ENCODE measurements at regions not wholly inside any gene's neighbourhood (a gene's known extent, or its start where the extent isn't known, plus 50 kb on each side); places are given as distances from the start of the nearest gene placed in this dataset.

DNA sequence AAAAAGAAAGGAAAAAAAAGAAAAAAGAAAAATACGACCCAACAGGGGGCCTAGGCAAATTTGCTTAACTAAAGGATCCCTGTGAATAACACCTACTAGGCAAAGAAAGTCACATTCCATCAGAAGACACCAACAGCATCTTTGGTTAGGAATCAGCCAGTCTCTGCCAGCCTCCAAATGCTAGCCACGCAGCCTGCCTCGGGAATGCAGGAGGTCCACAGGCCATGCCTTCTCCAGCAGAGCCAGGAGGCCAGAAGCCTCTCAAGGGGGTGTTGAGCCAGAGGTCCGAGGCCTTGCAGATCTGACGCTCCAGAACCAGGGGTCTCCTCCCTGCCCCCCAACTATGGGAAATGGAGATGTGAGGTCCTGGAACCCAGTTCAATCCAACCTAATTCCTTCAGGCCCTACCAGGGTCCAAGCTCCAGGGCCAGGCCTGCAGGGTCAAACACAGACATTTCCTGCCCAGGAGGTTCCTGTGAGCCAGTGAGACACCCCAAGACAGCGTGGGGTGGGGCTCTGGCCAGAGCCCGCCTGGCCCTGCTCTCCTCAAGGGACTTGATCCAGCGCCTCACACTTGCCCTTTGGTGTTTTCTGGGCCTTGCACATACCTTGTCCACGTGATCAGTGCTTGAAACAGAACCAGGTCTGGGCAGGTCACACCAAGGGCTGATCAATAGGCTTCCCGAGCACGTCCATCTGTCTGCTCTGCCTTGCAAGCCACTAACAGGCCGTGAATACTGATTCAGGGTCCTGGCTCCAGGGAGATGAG, 289.6 kb upstream of the ID2 start:
- H3K4me3 Mint-ChIP-seq = peak overlapping the region in 1 of 2 experiments; percentile 4; a peak in 1 of 5 replicates
- Histone ChIP-seq H2BK5ac (ENCODE audit: insufficient read length, low read length) (no peak overlapping the region), H3K56ac (ENCODE audit: insufficient read length, low read depth, low read length) (no peak overlapping the region), H4K20me1 (ENCODE audit: control insufficient read depth, insufficient read depth, insufficient read length) (no peaks in the 10 kb centered on the region), H3K4me1 (ENCODE audit: insufficient read depth, low read length) (peaks cover 6% of the 10 kb centered on the region; the same call in 1 of the 2 replicates), H3K18ac (ENCODE audit: insufficient read length, low read depth, low read length) (no peak overlapping the region), H3K23me2 (ENCODE audit: insufficient read length, low read depth, low read length, poor library complexity, severe bottlenecking) (no peaks in the 10 kb centered on the region), H4K91ac (ENCODE audit: insufficient read length, low read depth, low read length) (no peak overlapping the region), H2BK120ac (ENCODE audit: low read depth, low read length, poor library complexity, severe bottlenecking) (no peak overlapping the region), H3K14ac (ENCODE audit: insufficient read depth, low read length) (no peak overlapping the region), H3K79me2 (ENCODE audit: insufficient read depth, low read length) (0 out of 2 replicates have a peak, but pooled peaks cover 1% of the 10 kb centered on the region), H3K9ac (ENCODE audit: extremely low read depth, insufficient read length, low read length) (no peak overlapping the region), H3K4me2 (ENCODE audit: insufficient read depth, insufficient read length, low read length) (no peak overlapping the region), H2BK12ac (ENCODE audit: insufficient read length, low read depth, low read length) (no peak overlapping the region), H2AFZ (ENCODE audit: low read length) (no peak overlapping the region), H3T11ph (ENCODE audit: low read length) (no peak overlapping the region), H3K4ac (ENCODE audit: low read depth, low read length) (no peak overlapping the region), H3K27me3 (ENCODE audit: insufficient read depth, low read length) (no peaks in the 10 kb centered on the region), H2BK15ac (ENCODE audit: low read depth, low read length) (no peak overlapping the region), H3K23ac (ENCODE audit: insufficient read length, low read depth, low read length) (no peak overlapping the region), H2AK5ac (ENCODE audit: insufficient read length, low read length) (no peak overlapping the region), H4K8ac (replicated peaks; ENCODE audit: insufficient read length, low read depth, low read length) (no peak overlapping the region), H3K9me3 (ENCODE audit: control insufficient read depth, low read depth, low read length) (no peaks in the 10 kb centered on the region), H2BK20ac (ENCODE audit: low read depth, low read length, poor library complexity, severe bottlenecking) (no peak overlapping the region), H4K5ac (ENCODE audit: insufficient read length, low read depth, low read length) (no peak overlapping the region), H3K79me1 (ENCODE audit: insufficient read depth, low read depth, low read length, poor library complexity, severe bottlenecking) (no peaks in the 10 kb centered on the region), H3K27ac (ENCODE audit: insufficient read length, low read depth, low read length) (no peak overlapping the region)
- H3K9me3 Mint-ChIP-seq = no peaks in the 10 kb centered on the region; a peak in 1 of 5 replicates
- peaks cover 16% of the 10 kb centered on the region for H3K27me3 Mint-ChIP-seq (ENCODE audit: low read depth)
- DNase-seq = peak; percentile 68
- TF ChIP-seq, protein P1, sequence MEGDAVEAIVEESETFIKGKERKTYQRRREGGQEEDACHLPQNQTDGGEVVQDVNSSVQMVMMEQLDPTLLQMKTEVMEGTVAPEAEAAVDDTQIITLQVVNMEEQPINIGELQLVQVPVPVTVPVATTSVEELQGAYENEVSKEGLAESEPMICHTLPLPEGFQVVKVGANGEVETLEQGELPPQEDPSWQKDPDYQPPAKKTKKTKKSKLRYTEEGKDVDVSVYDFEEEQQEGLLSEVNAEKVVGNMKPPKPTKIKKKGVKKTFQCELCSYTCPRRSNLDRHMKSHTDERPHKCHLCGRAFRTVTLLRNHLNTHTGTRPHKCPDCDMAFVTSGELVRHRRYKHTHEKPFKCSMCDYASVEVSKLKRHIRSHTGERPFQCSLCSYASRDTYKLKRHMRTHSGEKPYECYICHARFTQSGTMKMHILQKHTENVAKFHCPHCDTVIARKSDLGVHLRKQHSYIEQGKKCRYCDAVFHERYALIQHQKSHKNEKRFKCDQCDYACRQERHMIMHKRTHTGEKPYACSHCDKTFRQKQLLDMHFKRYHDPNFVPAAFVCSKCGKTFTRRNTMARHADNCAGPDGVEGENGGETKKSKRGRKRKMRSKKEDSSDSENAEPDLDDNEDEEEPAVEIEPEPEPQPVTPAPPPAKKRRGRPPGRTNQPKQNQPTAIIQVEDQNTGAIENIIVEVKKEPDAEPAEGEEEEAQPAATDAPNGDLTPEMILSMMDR (conservative IDR thresholded peaks at IDR 0.05) = no peak
- peaks cover 25 to 28% of the 10 kb centered on the region in 2 experiments for H3K4me1 Mint-ChIP-seq
- no CpG with 5 or more reads among the region's 12 CpGs for WGBS (ENCODE audit: extremely low coverage, insufficient read length, low lambda C conversion rate)
- H3K36me3 Mint-ChIP-seq (ENCODE audit: insufficient read depth in 1 of 3, low read depth in 3 of 3) = no peaks in the 10 kb centered on the region; a peak in 1 of 7 replicates
- H3K27ac Mint-ChIP-seq = peak overlapping the region; percentile 85 to 98 (median 96); a peak in 5 of 7 replicates

Measured in H9 (cell line).